ENCODE measurements at regions not wholly inside any gene's neighbourhood (a gene's known extent, or its start where the extent isn't known, plus 50 kb on each side); places are given as distances from the start of the nearest gene placed in this dataset.
"Not testable (repeated sequence)": the region's sequence is repeated elsewhere in the genome, so short reads cannot be mapped to it uniquely, and the experiment has no call there.

DNA sequence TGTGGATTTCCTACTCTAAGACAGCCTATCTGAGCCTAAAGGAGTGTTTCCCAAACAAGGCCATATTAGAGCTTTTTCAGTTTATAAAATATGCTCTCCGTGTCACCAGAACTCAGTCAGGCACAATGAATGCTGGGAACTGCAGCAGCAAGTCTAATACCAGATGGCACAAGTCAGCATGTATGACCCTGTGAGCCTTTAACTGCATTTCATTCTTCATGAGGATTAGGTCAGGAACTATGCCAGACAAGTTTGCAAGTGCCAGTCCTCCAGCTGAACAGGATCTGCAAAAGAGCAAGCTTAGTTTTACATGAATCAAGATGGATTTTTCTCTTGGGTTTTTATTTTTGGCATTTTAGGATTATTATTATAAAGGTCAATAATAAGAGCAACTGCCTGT lies 66.7 kb upstream of the SAMD5 start:
- WGBS, 2 experiments (ENCODE audit: insufficient coverage in 2 of 2): 100% methylated on average over 1 of the region's 1 CpG
- Histone ChIP-seq H3K36me3 (ENCODE audit: control insufficient read depth, insufficient read depth, low read length) (no peaks in the 10 kb centered on the region), H3K9me3 (ENCODE audit: control insufficient read depth, low read length) (no peaks in the 10 kb centered on the region), H3K4me3 (ENCODE audit: extremely low read depth, insufficient read depth, low read length, poor library complexity, severe bottlenecking) (no peak overlapping the region), H3K4me1 (ENCODE audit: control insufficient read depth, insufficient read depth, low read length, poor library complexity, severe bottlenecking) (peaks cover 3% of the 10 kb centered on the region), H3K27ac (ENCODE audit: low read depth, low read length, severe bottlenecking) (no peak overlapping the region)

DNA sequence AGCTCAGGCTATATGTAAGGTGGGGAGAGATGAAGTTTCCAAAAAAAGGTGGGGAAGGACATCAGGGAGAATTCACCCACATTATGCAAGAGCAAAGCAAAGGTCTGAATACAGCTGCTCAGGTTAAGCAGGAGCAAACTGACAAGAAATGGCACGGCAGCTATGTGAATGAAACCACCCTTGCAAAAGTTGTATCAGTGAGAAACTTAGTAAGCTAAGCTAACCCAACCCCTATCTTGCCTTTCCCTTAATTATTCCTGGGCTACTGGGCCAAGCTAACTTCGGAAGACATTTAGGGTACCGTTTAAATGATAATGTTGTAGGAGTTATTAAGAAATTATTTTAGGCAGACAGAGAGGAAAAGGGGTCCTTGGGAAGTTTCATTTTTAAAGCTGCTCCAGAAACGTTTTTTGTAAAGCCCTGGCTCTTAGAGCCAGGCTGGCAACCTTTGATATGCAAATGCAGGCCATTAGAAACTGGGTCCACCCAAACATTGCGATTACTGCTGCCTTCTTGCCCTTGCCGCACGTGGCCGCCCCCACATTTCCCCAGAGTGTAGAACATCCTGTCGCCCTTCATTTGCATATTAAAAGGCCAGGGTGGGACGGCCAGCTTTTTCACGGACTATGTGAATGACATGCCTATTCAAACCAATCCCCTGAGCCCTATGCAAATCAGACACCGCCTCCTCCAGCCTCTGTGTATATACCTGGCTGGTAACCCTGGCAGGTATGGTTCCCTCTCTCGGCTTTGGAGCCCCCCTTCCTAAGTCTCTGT lies 60.5 kb upstream of the SAMD5 start:
- WGBS, 2 experiments (ENCODE audit: insufficient coverage in 2 of 2): 15 to 24% methylated on average over 10 to 11 of the region's 13 CpGs
- Histone ChIP-seq H3K9me3 (ENCODE audit: control insufficient read depth, low read length) (no peaks in the 10 kb centered on the region), H3K4me1 (ENCODE audit: control insufficient read depth, insufficient read depth, low read length, poor library complexity, severe bottlenecking) (peaks cover 3% of the 10 kb centered on the region), H3K4me3 (ENCODE audit: extremely low read depth, insufficient read depth, low read length, poor library complexity, severe bottlenecking) (no peak overlapping the region), H3K36me3 (ENCODE audit: control insufficient read depth, insufficient read depth, low read length) (no peaks in the 10 kb centered on the region), H3K27ac (ENCODE audit: low read depth, low read length, severe bottlenecking) (no peak overlapping the region)

DNA sequence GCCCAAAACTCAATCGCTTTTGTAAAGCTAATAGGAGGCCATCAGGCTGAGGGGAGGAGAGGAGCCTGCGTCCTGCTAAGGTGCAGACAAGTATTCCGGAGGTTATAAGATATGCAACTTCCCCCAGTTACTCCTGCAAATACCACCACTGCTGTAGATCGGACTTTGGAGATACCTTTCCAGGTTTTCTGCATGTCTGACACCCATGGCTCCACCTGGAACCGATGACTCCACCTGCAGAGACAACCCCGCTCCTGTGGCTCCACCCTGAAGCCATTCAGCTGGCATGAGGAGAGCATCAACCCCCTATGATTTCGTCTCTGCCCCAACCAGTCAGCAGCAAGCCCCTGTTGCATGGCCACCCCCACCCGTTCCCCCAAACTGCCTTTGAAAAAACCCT lies 59.7 kb upstream of the SAMD5 start:
- Histone ChIP-seq H3K36me3 (ENCODE audit: control insufficient read depth, insufficient read depth, low read length) (no peaks in the 10 kb centered on the region), H3K9me3 (ENCODE audit: control insufficient read depth, low read length) (no peaks in the 10 kb centered on the region), H3K4me1 (ENCODE audit: control insufficient read depth, insufficient read depth, low read length, poor library complexity, severe bottlenecking) (peaks cover 10% of the 10 kb centered on the region), H3K27ac (ENCODE audit: low read depth, low read length, severe bottlenecking) (no peak overlapping the region), H3K4me3 (ENCODE audit: extremely low read depth, insufficient read depth, low read length, poor library complexity, severe bottlenecking) (no peak overlapping the region)
- 85 to 97% methylated on average over 4 to 6 of the region's 8 CpGs for WGBS, 2 experiments (ENCODE audit: insufficient coverage in 2 of 2)

GRCh38 chr6:147449405-147450161 lies 58.9 kb upstream of the SAMD5 start:
- Histone ChIP-seq H3K9me3 (ENCODE audit: control insufficient read depth, low read length) (no peaks in the 10 kb centered on the region), H3K4me1 (ENCODE audit: control insufficient read depth, insufficient read depth, low read length, poor library complexity, severe bottlenecking) (peaks cover 14% of the 10 kb centered on the region), H3K27ac (ENCODE audit: low read depth, low read length, severe bottlenecking) (peak overlapping the region; percentile 11), H3K36me3 (ENCODE audit: control insufficient read depth, insufficient read depth, low read length) (no peaks in the 10 kb centered on the region), H3K4me3 (ENCODE audit: extremely low read depth, insufficient read depth, low read length, poor library complexity, severe bottlenecking) (no peak overlapping the region)
- WGBS, 2 experiments (ENCODE audit: insufficient coverage in 2 of 2): 83 to 100% methylated on average over 2 of the region's 4 CpGs

DNA sequence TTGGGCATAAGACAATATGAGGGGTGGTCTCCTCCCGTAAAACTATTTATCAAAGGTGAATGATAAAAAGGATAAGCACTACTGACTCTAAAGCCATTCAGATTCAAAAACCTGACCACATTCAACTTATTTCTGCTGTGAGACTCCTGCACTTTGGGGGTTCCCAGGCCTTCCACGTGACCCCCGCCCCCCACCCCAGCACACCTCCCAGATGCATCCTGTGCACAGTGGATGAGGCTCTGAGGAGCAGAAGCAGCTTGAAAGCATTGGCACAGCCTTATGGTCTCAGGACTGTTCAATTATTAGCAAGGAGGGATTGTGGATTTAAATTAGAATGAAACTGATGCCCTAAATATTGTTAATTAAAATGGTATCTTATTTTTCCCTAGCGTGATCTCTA lies 55.1 kb upstream of the SAMD5 start:
- H3K4me3 ChIP-seq (ENCODE audit: extremely low read depth, insufficient read depth, low read length, poor library complexity, severe bottlenecking): no peak overlapping the region
- peaks cover 13% of the 10 kb centered on the region for H3K4me1 ChIP-seq (ENCODE audit: control insufficient read depth, insufficient read depth, low read length, poor library complexity, severe bottlenecking)
- no peaks in the 10 kb centered on the region for H3K36me3 ChIP-seq (ENCODE audit: control insufficient read depth, insufficient read depth, low read length)
- WGBS, 2 experiments (ENCODE audit: insufficient coverage in 2 of 2): 60% methylated on average over 1 of the region's 4 CpGs; no CpG with 5 or more reads in 1 of the 2 experiments
- H3K27ac ChIP-seq (ENCODE audit: low read depth, low read length, severe bottlenecking): peak overlapping the region; percentile 58
- H3K9me3 ChIP-seq (ENCODE audit: control insufficient read depth, low read length): no peaks in the 10 kb centered on the region

GRCh38 chr6:147454862-147455261 lies 53.6 kb upstream of the SAMD5 start:
- not testable (repeated sequence) for H3K4me3 ChIP-seq (ENCODE audit: extremely low read depth, insufficient read depth, low read length, poor library complexity, severe bottlenecking); H3K9me3 ChIP-seq (ENCODE audit: control insufficient read depth, low read length); H3K27ac ChIP-seq (ENCODE audit: low read depth, low read length, severe bottlenecking); H3K36me3 ChIP-seq (ENCODE audit: control insufficient read depth, insufficient read depth, low read length)
- peaks cover 11% of the 10 kb centered on the region for H3K4me1 ChIP-seq (ENCODE audit: control insufficient read depth, insufficient read depth, low read length, poor library complexity, severe bottlenecking)
- WGBS, 2 experiments (ENCODE audit: insufficient coverage in 2 of 2): no CpG with 5 or more reads among the region's 2 CpGs
